IPS-11a (cell line): ENCODE measurements at regions not wholly inside any gene's neighbourhood (a gene's known extent, or its start where the extent isn't known, plus 50 kb on each side); places are given as distances from the start of the nearest gene placed in this dataset.

ENCODE experiments used
- H3K4me3 ChIP-seq: one replicate; pipeline ENCODE4 v1.5.1; 2013; ENCODE audit warnings: low read depth, low read length, control low read depth

GRCh38 chr6:71476872-71477271 is 188.3 kb downstream of the OGFRL1 start:
- H3K4me3 ChIP-seq = no peak overlapping the region

- no peak overlapping the region for H3K4me3 ChIP-seq
These were observed 190.4 kb downstream of the OGFRL1 start for GRCh38 chr6:71478834-71479541.

DNA sequence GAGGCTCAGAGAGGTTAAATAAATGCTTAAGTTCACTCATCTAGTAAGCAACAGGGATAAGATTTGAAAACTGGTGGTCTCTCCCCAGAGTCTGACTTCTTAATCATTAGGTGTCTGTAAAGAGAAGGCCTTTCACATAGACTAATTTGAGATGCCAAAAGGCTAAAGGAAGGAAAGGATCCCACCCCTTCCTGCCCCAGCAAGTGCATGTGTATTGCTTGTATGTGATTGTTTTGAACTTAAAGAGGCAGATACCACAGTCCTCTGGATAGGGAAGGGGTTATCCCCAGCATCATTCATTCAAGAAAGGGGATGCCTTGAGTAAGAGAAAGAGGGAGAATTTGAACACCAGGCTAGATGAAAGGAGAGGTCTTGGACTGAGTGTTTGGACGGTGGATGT is 192.0 kb downstream of the OGFRL1 start:
- no peak overlapping the region for H3K4me3 ChIP-seq

DNA sequence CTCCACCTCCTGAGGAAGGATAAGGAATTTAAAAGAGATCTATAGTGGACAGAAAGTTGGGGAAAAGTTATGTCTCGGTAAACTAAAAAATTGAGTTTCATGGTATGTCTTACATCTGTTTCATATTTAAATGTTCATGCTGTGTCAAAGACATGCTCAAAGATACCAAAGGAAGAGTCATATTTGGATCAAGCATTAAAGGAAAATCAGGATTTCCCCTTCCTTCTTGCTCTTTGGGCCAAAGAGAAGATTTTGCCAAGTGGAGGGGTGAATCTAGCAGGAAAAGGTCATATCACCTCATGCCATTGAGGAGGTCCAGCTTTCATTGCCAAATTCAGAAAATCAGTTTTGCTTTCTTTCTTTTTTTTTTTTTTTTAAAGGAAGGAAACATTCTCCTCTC is 192.4 kb downstream of the OGFRL1 start:
- H3K4me3 ChIP-seq = no peak overlapping the region

- H3K4me3 ChIP-seq = no peak overlapping the region
These were observed 193.2 kb downstream of the OGFRL1 start for GRCh38 chr6:71481801-71482200.

- no peak overlapping the region for H3K4me3 ChIP-seq
These were observed 194.1 kb downstream of the OGFRL1 start for GRCh38 chr6:71482742-71483141.

DNA sequence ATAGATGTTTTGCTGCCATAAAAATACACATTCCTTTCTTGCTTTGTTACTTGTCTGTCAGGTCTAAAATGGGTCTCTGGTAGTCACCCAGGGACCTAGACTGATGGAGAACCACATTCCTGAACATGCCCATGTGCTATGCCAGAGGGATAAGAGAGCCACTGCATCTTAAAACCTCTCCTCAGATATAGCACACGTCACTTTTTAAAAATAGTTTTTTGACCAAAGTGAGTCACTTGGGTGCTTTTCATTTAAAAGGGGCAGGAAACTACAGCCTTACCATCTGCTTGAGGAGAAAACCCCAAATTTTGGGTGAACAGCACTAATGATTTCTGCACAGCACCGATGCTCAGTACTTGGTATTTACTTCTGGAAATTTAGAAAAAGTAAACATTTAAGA is 197.8 kb downstream of the OGFRL1 start:
- no peak overlapping the region for H3K4me3 ChIP-seq

- H3K4me3 ChIP-seq = no peak overlapping the region
These were observed 199.6 kb downstream of the OGFRL1 start for GRCh38 chr6:71488186-71488585.

DNA sequence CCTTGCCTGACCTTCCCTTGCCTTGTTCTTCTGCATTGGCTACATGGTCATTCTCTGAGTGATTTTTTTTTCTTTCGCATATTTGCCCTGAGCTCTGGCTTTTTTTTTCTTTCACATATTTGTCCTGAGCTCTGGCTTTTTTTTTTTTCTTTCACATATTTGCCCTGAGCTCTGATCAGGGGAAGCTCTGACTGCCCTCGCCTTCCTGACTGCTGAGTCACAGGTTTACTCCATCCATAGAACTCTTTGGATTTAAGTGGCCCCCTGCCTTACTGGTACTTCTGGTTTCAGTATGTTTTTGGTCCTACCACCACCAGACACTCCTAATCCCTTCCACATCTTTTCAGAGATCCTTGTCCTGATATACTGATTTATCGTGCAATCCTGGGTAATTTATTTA is 201.1 kb downstream of the OGFRL1 start:
- no peak overlapping the region for H3K4me3 ChIP-seq

GRCh38 chr6:71490876-71491275 is 202.3 kb downstream of the OGFRL1 start:
- no peak overlapping the region for H3K4me3 ChIP-seq

DNA sequence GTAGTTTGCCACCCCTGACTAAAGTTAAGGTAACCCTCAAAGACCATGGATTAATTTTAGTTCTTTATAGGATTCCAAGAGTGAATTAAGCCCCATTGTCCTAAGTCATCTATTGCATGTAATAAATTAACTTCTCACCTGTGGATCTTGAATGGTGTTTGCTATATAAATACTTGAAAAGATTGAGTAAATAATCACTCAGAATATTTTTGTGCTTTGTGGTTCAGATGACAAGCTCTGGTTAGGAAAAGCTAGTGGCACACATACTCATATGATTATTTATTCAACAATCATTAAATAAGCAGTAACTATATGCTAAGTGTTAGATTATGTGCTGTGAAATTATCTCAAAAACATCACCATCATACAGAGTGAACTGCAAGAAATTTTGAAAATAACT is 203.2 kb downstream of the OGFRL1 start:
- no peak overlapping the region for H3K4me3 ChIP-seq

GRCh38 chr6:71492668-71493067 is 204.1 kb downstream of the OGFRL1 start:
- H3K4me3 ChIP-seq = no peak overlapping the region

DNA sequence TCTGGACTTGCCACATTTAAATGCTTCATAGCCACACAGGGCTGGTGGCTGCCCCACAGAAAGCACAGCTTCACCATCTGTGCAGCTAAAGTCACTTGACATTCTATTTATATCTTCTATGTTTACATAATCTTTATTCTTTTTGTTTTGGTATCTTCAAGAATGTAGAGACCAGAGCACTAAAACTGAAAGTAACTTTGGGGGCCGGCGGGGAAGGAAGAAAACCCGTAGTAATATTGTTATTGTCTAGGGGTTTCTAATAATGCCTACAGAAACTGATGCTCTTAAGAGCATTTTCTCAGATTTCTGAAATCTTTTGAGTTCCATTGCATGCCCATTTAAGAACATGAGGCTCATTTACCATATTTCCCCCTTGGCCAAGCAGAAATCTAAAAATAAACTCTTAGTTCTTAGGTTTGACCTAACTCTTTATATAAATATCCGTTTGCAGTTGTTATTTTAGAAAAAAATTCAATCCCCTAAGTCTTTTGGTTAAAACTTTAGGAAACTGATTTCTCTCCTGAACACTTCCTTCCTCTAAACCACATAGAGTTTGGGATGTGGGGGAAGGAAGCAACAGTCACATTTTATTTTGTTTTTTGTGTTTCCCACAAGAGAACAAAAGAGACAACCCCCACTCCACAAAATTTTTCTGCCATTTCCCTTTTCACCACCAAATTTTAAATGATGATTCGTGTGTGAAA is 207.6 kb downstream of the OGFRL1 start:
- H3K4me3 ChIP-seq = no peak overlapping the region

- no peak overlapping the region for H3K4me3 ChIP-seq
These were observed 208.1 kb downstream of the OGFRL1 start for GRCh38 chr6:71496722-71497033.

DNA sequence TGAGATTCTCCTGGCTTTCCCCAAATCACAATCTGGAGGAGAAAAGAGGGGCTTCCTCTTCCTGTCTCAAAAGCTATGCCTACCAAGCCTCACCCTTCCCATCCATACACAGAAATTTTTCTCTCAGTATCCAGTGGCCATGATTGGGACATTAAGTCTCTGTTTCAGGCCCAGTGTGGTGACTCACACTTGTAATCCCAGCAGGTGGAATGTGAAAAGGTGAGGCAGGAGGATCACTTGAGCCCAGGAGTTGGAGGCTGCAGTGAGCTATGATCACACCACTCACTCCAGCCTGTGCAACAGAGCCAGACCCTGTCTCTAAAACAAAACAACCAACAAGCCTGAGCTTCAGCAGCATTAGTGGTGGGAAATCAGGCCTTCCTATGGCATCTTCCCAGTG is 210.0 kb downstream of the OGFRL1 start:
- no peak overlapping the region for H3K4me3 ChIP-seq

GRCh38 chr6:71499667-71500066 is 211.1 kb downstream of the OGFRL1 start:
- no peak overlapping the region for H3K4me3 ChIP-seq

- H3K4me3 ChIP-seq = no peak overlapping the region
These were observed 213.6 kb downstream of the OGFRL1 start for GRCh38 chr6:71502168-71502567.

- no peak overlapping the region for H3K4me3 ChIP-seq
These were observed 214.3 kb downstream of the OGFRL1 start for GRCh38 chr6:71502956-71503355.

DNA sequence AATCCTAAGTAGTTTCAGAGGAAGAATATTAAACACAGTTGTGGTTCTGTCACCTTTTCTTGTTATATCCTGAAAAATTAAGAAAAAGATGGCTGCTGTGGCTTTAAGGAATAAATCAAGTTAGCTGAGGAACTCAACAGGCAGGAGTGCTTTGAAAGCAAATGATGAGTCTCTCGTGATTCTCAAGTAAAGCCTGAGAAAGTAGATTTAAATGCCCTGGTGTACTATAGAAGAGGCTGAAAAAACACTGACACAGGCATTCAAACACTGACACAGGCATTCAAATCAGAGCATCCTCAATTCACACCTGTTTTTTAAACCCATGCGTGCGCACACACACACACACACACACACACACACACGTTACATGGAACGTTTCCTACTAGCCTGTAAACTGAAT is 218.6 kb downstream of the OGFRL1 start:
- no peak overlapping the region for H3K4me3 ChIP-seq

DNA sequence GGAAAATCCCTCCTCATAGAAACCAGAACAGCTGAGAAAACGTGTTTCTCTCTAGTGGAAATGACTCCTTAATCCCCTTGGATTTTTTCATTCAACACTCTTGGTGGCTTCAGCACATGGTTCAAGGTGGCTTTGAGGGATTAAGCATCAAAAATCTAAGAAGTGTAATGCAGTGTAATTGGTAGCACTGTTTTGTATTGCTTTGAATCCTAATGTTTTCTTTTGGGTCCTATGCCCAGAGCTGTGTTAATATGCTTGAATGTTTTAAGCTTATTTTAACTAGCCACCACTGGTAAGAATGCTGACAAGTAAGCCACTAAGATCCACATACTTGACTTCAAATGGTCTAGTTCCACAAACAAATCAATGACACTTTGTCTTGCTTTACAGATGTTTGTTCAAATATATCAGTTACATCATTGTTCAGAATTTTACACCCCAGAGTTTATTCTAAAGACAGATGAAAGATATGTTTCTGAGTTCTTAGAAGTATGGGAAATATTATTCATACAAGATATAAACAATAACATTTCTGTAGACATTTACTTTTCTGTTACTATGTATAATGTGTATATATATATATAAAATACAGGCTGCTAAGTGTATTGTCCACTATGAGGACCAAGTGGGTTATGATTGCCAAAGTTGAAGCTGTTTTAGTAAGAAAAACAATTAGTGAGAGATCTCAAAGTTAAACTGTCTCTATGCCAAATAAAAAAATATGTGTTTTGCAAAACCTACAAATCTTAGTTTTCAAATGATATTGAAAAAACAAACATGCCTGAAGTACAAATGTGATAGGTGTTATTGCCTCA is 220.8 kb downstream of the OGFRL1 start:
- no peak overlapping the region for H3K4me3 ChIP-seq

GRCh38 chr6:71510057-71510713 is 221.6 kb downstream of the OGFRL1 start:
- no peak overlapping the region for H3K4me3 ChIP-seq

DNA sequence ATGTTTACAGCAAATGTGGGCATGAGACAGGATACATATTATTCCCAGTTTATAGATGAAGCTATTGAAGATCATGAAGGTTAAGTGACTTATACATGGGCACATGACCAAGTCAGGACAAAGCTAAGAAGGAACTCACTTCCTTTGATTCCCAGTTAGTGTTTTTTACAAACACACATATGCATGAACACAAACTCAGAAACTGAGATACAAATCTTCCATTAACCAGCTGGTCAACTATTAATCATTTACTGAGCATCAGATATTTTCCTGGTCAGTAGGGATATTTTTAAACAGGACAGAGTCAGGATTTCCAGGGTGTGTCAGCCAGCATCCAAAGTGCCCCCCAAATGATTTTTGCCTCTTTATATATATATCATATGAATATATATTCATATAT is 222.2 kb downstream of the OGFRL1 start:
- H3K4me3 ChIP-seq = no peak overlapping the region
